CD4-positive, alpha-beta T cell (primary cell): ENCODE measurements at regions not wholly inside any gene's neighbourhood (a gene's known extent, or its start where the extent isn't known, plus 50 kb on each side); places are given as distances from the start of the nearest gene placed in this dataset.
A peak's percentile ranks its signal among the peaks of the same experiment; 100 is the strongest.

ENCODE experiments used
- ATAC-seq: fragments of 200-7000 bp; cut with Tn5 transposase; one replicate; pipeline ENCODE4 v1.10.0; 2022; ENCODE audit warnings: mild to moderate bottlenecking; ENCODE audit not compliant: poor library complexity
- CTCF ChIA-PET: fragments of 350-600 bp; sonication (Branson Sonifier 250); formaldehyde crosslinking; loops from one replicate; lab custom pipeline; 2021; ENCODE audit warnings: antibody characterized with exemption, inconsistent platforms; lab: Charles Lee
- POLR2A ChIA-PET: fragments of 350-600 bp; sonication (Branson Sonifier 250); formaldehyde crosslinking; loops from one replicate; lab custom pipeline; 2021; ENCODE audit warnings: antibody characterized with exemption, inconsistent platforms; lab: Charles Lee
- DNase-seq, 14 experiments: peaks; one replicate each; pipeline ENCODE4 v3.0.0-alpha.2; 2013 to 2020; ENCODE audit warnings: mixed read lengths in 2 of 14
- H3K27ac ChIP-seq, 2 donors: one replicate each; pipeline versions ENCODE4 v1.5.1 to v1.7.0; 2013; ENCODE audit warnings: low read length in 2 of 2, low read depth in 1 of 2, mild to moderate bottlenecking in 1 of 2
- H3K27me3 ChIP-seq, 2 experiments: 1 replicate in 1 of 2; 2 replicates in 1 of 2; pipeline versions ENCODE4 v1.6.1 to v1.7.0; 2013; ENCODE audit warnings: low read length in 2 of 2, control low read depth in 1 of 2, mild to moderate bottlenecking in 1 of 2, moderate library complexity in 1 of 2; ENCODE audit not compliant: insufficient read depth in 2 of 2, control insufficient read depth in 1 of 2
- H3K36me3 ChIP-seq: one replicate; pipeline ENCODE4 v1.6.1; 2013; ENCODE audit warnings: low read length, control low read depth; ENCODE audit not compliant: insufficient read depth
- H3K4me1 ChIP-seq: one replicate; pipeline ENCODE4 v1.6.1; 2013; ENCODE audit warnings: low read length, control low read depth; ENCODE audit not compliant: insufficient read depth
- H3K4me3 ChIP-seq: one replicate; pipeline ENCODE4 v1.5.1; 2013; ENCODE audit warnings: mild to moderate bottlenecking, low read length, moderate library complexity
- H3K9me3 ChIP-seq, 2 experiments: 1 replicate in 1 of 2; 2 replicates in 1 of 2; pipeline versions ENCODE4 v1.6.1 to v1.7.0; 2013; ENCODE audit warnings: low read length in 2 of 2, mild to moderate bottlenecking in 2 of 2, control low read depth in 1 of 2, moderate library complexity in 1 of 2; ENCODE audit not compliant: control insufficient read depth in 1 of 2, insufficient read depth in 1 of 2
- H3K27ac Mint-ChIP-seq: one replicate; pipeline ENCODE4 v1.8.0; 2020; ENCODE audit warnings: mixed read lengths
- H3K27me3 Mint-ChIP-seq: one replicate; pipeline ENCODE4 v1.8.0; 2021; ENCODE audit warnings: mixed read lengths
- H3K36me3 Mint-ChIP-seq: one replicate; pipeline ENCODE4 v1.8.0; 2021; ENCODE audit warnings: low read depth, mixed read lengths
- H3K4me1 Mint-ChIP-seq: one replicate; pipeline ENCODE4 v1.8.0; 2021; ENCODE audit warnings: low read depth, mixed read lengths
- H3K4me3 Mint-ChIP-seq: one replicate; pipeline ENCODE4 v1.8.0; 2020; ENCODE audit warnings: mild to moderate bottlenecking, mixed read lengths
- H3K9me3 Mint-ChIP-seq: one replicate; pipeline ENCODE4 v1.8.0; 2020; ENCODE audit warnings: mixed read lengths
- intact Hi-C, 2 experiments: fragments of 100-400 bp; cut with DNase I in 1 of 2; cut with micrococcal nuclease in 1 of 2; formaldehyde crosslinking; loops; one replicate each; pipeline versions ENCODE4 v1.15.1 to v1.9.0; 2023 to 2025; cut with DNase I, micrococcal nuclease
- TF ChIP-seq, protein P1 (sequence below): fragments of 200-600 bp; IDR thresholded peaks from one replicate; pipeline ENCODE4 v1.8.0; 2022; ENCODE audit warnings: antibody characterized with exemption, mild to moderate bottlenecking

- Histone ChIP-seq H3K4me3 (no peak overlapping the region), H3K4me1 (peaks cover 44% of the 10 kb centered on the region), H3K9me3 (no peaks in the 10 kb centered on the region), H3K36me3 (no peaks in the 10 kb centered on the region), H3K27me3 (no peaks in the 10 kb centered on the region), H3K27ac (peak overlapping the region in 1 of 2 donors; percentile 44)
- ChIA-PET POLR2A (interaction anchor here (1.2 to 4.8 kb wide), 5 partner anchors 8 to 107 kb away, joined by 3 to 34 read pairs (median 19); no protein-coding TSS in a partner anchor), CTCF (interaction anchor here (0.8 to 1.6 kb wide), 6 partner anchors 30 to 328 kb away, joined by 3 to 5 read pairs (median 3); no protein-coding TSS in a partner anchor)
- ATAC-seq (no peak), DNase-seq (no peak)
- Mint-ChIP-seq H3K4me3 (no peak overlapping the region), H3K9me3 (no peaks in the 10 kb centered on the region), H3K36me3 (no peaks in the 10 kb centered on the region), H3K27ac (peak overlapping the region; percentile 68), H3K4me1 (peaks cover 73% of the 10 kb centered on the region), H3K27me3 (no peaks in the 10 kb centered on the region)
- TF ChIP-seq, protein P1, sequence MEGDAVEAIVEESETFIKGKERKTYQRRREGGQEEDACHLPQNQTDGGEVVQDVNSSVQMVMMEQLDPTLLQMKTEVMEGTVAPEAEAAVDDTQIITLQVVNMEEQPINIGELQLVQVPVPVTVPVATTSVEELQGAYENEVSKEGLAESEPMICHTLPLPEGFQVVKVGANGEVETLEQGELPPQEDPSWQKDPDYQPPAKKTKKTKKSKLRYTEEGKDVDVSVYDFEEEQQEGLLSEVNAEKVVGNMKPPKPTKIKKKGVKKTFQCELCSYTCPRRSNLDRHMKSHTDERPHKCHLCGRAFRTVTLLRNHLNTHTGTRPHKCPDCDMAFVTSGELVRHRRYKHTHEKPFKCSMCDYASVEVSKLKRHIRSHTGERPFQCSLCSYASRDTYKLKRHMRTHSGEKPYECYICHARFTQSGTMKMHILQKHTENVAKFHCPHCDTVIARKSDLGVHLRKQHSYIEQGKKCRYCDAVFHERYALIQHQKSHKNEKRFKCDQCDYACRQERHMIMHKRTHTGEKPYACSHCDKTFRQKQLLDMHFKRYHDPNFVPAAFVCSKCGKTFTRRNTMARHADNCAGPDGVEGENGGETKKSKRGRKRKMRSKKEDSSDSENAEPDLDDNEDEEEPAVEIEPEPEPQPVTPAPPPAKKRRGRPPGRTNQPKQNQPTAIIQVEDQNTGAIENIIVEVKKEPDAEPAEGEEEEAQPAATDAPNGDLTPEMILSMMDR, result no peak
- intact Hi-C loops, result loop anchor here in 1 of 2 experiments (10.0 kb wide), 2 partner anchors 528 to 978 kb away; no protein-coding TSS in a partner anchor
These were observed 55.0 kb upstream of the CTLA4 start for GRCh38 chr2:203812294-203813221.

DNA sequence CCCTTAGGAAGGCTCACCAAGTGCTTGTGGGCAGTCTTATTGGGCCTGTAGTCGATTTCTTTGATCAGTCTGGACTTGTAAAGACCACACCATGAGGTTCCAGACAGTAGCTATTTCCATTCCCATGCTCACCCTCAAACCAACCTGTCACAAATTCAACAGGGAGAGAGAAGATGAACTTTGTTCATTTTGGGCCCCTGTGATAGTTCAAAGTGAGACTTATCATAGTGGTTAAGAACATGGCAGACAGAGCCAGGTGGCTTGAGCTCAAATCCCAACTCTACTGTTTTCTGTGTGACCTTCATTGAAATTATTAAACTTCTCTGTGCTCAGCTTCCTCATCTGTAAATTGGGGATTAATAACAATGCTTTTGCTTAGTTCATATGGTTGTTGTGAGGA lies 53.9 kb upstream of the CTLA4 start:
- Histone ChIP-seq H3K27ac (no peak overlapping the region), H3K36me3 (no peaks in the 10 kb centered on the region), H3K27me3 (no peaks in the 10 kb centered on the region), H3K9me3 (no peaks in the 10 kb centered on the region), H3K4me3 (no peak overlapping the region), H3K4me1 (peaks cover 44% of the 10 kb centered on the region)
- ATAC-seq (no peak), DNase-seq (no peak)
- ChIA-PET POLR2A (interaction anchor here (1.1 to 4.8 kb wide), 6 partner anchors 9 to 107 kb away, joined by 3 to 34 read pairs (median 12); partner anchors contain the start of gene CD28), CTCF (interaction anchor here (0.7 to 2.4 kb wide), 6 partner anchors 31 to 588 kb away, joined by 3 to 19 read pairs (median 4); no protein-coding TSS in a partner anchor)
- peak overlapping the region; percentile 18 for H3K27ac Mint-ChIP-seq
- no peaks in the 10 kb centered on the region for H3K36me3 Mint-ChIP-seq
- H3K9me3 Mint-ChIP-seq, result no peaks in the 10 kb centered on the region
- no peaks in the 10 kb centered on the region for H3K27me3 Mint-ChIP-seq
- H3K4me1 Mint-ChIP-seq, result peaks cover 63% of the 10 kb centered on the region
- no peak overlapping the region for H3K4me3 Mint-ChIP-seq
- TF ChIP-seq, protein P1, result no peak
- intact Hi-C loops, result loop anchor here in 1 of 2 experiments (2.0 to 10.0 kb wide), 3 partner anchors 529 to 979 kb away; no protein-coding TSS in a partner anchor

DNA sequence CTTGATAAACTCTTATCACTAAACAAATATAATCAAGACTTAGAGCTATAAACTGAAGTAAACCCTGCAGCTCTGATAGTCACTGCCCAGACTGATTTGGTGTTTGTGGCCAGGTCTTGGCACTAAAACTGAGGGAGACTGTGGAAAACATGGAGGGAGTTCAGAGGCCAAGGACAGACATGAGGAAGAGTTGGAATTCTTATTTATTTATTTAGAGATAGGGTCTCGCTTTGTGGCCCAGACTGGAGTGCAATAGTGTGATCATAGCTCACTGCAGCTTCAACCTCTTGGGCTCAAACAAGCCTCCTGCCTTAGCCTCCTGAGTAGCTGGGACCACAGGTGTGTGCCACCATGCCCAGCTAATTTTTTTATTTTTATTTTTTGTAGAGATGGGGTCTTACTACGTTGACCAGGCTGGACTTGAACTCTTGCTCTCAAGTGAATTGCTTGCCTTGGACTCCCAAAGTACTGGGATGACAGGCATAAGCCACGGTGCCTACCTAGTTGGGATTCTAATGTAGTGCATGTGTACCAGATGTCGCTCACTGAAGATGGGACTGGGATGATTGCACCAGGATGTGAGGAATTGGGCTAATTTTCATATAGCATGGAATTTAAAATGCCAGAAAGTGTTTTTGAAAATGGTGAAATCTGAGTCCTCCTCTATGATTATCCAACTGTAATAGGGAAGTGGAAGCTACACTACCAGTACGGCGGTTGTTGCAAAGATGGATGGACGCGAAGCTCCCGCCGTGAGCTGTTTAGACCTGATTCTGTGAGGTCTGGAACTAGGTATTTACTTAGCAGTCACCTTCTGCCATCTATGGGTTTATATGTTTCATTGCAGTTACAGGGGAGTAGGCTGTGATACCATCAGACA lies 52.7 kb upstream of the CTLA4 start:
- intact Hi-C loops, result loop anchor here (1.0 to 10.0 kb wide), 7 partner anchors 94 to 1243 kb away; no protein-coding TSS in a partner anchor
- peak overlapping the region; percentile 52 for H3K27ac Mint-ChIP-seq
- DNase-seq, result peak; percentile 25 to 85 (median 42)
- ChIA-PET CTCF (interaction anchor here (0.5 to 2.4 kb wide), 38 partner anchors 9 to 589 kb away, joined by 3 to 19 read pairs (median 4); no protein-coding TSS in a partner anchor), POLR2A (interaction anchor here (0.6 to 4.8 kb wide), 23 partner anchors 10 to 576 kb away, joined by 3 to 34 read pairs (median 5); partner anchors contain the start of genes CD28, CTLA4 and RAPH1)
- H3K9me3 ChIP-seq, result no peaks in the 10 kb centered on the region
- no peaks in the 10 kb centered on the region for H3K36me3 ChIP-seq
- ATAC-seq, result peak; percentile 89
- peak overlapping the region; percentile 25 for H3K4me3 ChIP-seq
- no peaks in the 10 kb centered on the region for H3K9me3 Mint-ChIP-seq
- H3K27me3 Mint-ChIP-seq, result no peaks in the 10 kb centered on the region
- H3K4me1 Mint-ChIP-seq, result peaks cover 52% of the 10 kb centered on the region
- TF ChIP-seq, protein P1, result peak; percentile 81
- H3K4me1 ChIP-seq, result peaks cover 39% of the 10 kb centered on the region
- no peak overlapping the region for H3K27ac ChIP-seq
- no peaks in the 10 kb centered on the region for H3K27me3 ChIP-seq
- peak overlapping the region; percentile 85 for H3K4me3 Mint-ChIP-seq
- no peaks in the 10 kb centered on the region for H3K36me3 Mint-ChIP-seq
